ENCODE measurements at regions not wholly inside any gene's neighbourhood (a gene's known extent, or its start where the extent isn't known, plus 50 kb on each side); places are given as distances from the start of the nearest gene placed in this dataset.
A peak's percentile ranks its signal among the peaks of the same experiment; 100 is the strongest.
"Not testable (repeated sequence)": the region's sequence is repeated elsewhere in the genome, so short reads cannot be mapped to it uniquely, and the experiment has no call there.

DNA sequence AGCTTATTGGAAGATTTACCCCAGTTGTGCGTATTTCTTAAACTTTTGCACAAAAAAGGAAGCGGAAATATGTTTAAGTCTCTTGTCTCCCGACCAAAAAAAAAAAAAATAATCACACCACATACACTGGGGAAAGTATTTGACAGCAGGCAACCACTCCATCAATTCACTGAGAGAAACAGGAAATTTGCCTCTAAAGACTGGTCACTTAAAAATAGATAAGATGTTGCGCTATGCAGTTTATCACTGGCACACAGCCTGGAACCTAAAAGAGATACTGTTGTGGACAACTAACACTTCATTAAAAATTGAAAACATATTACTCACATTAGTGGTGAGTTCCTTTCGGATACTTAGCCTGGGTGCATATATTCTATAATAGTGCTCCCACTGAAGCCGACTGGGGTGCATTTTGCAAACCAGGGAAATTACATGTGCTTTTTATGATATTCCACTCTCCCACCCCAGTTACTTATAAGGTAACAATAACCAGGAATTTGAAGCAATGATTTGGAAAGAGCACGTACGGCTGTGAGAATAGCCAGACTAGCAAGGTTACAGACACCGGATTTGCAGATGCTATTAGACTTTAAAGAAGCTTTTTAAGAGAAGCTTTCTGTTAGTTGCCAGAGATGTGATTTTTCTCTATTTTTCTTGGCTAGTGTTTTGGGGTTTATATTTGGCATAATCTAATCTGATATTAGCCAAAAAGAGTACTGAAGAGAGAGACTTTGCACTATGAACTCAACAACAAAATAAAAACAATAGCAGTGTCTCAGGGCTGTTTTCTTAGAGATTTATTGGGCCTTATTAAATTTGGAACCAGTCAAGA lies 311.5 kb downstream of the NOVA1 start:
- ATAC-seq (ENCODE audit: low FRiP score): peak; percentile 30
- no peak for DNase-seq (ENCODE audit: low spot score)
- TF ChIP-seq, protein P1, sequence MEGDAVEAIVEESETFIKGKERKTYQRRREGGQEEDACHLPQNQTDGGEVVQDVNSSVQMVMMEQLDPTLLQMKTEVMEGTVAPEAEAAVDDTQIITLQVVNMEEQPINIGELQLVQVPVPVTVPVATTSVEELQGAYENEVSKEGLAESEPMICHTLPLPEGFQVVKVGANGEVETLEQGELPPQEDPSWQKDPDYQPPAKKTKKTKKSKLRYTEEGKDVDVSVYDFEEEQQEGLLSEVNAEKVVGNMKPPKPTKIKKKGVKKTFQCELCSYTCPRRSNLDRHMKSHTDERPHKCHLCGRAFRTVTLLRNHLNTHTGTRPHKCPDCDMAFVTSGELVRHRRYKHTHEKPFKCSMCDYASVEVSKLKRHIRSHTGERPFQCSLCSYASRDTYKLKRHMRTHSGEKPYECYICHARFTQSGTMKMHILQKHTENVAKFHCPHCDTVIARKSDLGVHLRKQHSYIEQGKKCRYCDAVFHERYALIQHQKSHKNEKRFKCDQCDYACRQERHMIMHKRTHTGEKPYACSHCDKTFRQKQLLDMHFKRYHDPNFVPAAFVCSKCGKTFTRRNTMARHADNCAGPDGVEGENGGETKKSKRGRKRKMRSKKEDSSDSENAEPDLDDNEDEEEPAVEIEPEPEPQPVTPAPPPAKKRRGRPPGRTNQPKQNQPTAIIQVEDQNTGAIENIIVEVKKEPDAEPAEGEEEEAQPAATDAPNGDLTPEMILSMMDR (IDR thresholded peaks at IDR 0.05): no peak

DNA sequence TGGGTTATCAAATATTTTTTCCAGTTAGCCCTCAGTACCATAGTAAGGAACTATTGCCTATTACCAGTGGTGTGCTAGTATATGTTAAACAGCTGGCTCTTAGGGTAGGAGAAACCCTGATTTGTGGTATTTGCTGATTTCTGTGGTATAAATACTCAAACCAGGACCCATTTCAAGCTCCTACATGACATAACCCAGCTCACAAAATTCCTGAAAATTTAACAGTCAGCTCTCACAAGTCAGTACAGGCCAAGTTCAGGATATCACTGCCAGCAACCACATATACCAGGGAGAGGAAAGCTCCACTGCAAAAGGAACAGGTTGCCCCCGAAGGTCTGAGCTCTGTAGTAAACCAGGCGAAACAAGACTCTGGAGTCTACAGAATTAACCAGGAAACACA lies 315.3 kb downstream of the NOVA1 start:
- DNase-seq (ENCODE audit: low spot score) (no peak), ATAC-seq (ENCODE audit: low FRiP score) (no peak)
- TF ChIP-seq, protein P1 (IDR thresholded peaks at IDR 0.05): no peak

DNA sequence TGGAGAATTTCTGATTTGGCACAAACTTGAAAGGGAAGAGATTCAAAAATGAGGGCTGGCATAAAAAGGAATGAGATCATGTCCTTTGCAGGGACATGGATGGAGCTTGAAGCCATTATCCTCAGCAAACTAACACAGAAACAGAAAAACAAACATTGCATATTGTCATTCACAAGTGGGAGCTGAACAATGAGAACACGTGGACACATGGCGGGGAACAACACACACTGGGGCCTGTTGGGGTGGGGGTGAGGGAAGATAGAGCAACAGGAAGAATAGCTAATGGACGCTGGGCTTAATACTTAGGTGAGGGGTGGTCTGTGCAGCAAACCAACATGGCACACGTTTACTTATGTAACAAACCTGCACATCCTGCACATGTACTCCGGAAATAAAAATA lies 315.8 kb downstream of the NOVA1 start:
- DNase-seq (ENCODE audit: low spot score); ATAC-seq (ENCODE audit: low FRiP score): not testable (repeated sequence)

DNA sequence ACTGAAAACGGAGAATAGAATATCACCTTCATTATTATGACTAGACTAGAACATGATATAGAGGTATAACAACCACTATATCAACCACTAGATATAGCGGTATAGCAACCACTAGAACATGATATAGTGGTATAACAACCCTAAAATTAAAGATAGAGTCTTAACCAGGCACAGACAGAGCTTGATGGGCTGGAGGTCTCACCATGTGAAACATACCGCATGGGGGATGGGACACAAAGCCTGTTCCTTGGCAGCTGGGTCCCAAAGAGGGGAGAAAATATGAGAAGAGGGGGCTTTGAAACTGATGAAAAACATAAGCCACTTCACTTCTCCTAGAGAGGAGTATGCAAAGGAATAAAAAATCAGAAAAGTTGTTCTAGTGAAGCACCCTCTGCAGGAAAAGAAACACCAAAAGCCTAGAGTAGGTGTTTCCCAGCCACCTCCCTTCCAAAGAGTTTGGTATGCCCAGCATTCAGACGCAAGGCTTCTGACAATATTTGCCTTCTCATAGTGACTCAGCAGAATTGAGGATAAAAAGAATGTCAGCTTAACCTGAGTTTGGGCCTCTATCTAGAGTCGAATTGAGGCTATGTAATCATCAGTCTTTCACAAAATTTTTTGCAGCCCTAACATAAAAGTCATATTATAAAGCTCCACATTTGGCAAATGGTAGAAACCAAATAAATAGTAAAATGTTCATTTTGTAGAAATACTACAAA lies 316.4 kb downstream of the NOVA1 start:
- TF ChIP-seq, protein P1 (IDR thresholded peaks at IDR 0.05): no peak
- DNase-seq (ENCODE audit: low spot score): no peak
- peak; percentile 71 for ATAC-seq (ENCODE audit: low FRiP score)

DNA sequence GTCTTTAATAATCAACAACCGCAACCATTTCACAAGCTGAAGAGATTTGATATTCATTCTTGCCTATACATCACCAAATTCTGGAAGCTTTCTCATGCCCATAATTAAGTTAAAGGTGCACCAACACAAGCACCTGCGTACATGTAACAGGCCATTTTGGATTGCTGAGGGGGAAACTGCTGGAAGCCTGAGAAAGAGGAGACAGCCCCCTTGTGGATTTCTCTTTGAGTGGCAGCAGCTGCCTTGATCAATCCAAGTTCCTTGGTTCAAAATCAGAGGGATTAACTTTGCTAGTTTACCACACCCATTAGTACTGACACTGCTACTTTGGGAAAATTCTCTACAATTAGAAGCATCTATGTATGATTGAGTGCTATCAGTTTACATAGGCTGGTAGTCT lies 321.1 kb downstream of the NOVA1 start:
- no peak for DNase-seq (ENCODE audit: low spot score)
- ATAC-seq (ENCODE audit: low FRiP score): no peak
- TF ChIP-seq, protein P1 (IDR thresholded peaks at IDR 0.05): no peak

DNA sequence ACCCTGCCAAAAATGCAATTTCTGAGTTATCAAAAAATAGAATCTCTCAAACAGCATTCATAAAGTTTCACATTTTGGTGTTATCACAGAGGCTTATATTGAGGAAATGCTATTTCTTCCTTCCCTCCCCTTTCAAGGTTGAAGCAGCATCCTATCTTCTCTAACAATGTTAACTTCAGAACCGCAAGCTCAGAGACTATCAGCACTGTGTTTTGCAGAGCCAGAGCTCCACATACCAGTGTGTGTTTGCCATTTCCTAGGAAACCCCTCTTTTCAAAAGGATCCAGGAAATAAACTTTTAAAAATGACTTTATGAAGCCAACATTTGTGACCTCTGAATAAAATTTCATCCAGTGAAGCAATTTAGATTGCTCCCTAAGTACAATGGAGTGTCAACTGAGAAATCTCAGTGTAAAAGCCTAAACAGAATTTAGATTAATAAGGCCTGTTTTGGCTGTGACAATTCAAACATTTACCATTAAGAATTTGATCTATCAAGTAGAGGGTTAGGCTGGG lies 332.6 kb downstream of the NOVA1 start:
- TF ChIP-seq, protein P1 (IDR thresholded peaks at IDR 0.05): no peak
- ATAC-seq (ENCODE audit: low FRiP score) (no peak), DNase-seq (ENCODE audit: low spot score) (no peak)

DNA sequence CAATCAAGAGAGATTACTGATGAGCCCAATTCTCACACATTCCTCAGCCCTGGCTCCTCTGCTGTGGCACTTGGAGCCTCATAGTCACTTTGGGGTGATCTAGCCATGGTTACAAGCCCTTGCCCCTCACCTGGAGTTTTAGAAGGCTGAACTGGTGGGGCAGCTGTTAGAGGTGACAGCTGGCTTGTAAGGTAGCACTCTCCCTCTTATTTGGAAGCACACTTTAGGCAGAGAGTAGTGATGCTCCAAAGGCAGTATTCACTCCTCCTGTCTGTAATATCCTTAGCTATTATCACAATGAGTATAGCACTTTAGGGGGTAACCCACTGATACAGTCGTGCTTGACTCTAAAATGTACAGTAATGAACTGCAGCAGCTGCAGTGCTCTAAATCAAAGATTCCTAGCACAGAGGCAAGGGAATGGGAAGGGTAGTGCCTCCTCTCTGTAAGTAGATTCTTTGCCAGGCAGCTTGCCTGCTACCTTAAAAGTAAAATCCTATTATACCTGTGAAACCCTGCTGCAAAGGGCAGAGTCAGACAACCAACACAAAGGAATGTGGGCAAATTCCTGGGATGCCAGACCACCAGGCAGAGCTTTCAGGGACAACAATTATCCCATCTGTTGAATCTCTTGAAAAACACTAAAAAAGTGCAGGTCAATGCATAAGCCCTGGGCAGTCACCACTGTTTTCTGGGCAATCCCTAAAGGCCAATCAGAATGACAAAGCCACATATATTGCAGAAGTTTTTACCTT lies 336.3 kb downstream of the NOVA1 start:
- no peak for DNase-seq (ENCODE audit: low spot score)
- TF ChIP-seq, protein P1 (IDR thresholded peaks at IDR 0.05): no peak
- no peak for ATAC-seq (ENCODE audit: low FRiP score)

All from omental fat pad (tissue), 3 donors.